Parathyroid adenoma (tissue), 2 donors: ENCODE measurements at regions not wholly inside any gene's neighbourhood (a gene's known extent, or its start where the extent isn't known, plus 50 kb on each side); places are given as distances from the start of the nearest gene placed in this dataset.

Experiments used
- H2AFZ ChIP-seq: fragments of 300-600 bp; sonication (generic); one replicate; pipeline ENCODE4 v1.7.0; 2017; ENCODE audit warnings: antibody characterized with exemption, mild to moderate bottlenecking
- H3K27ac ChIP-seq: fragments of 300-600 bp; sonication (generic); one replicate; pipeline ENCODE4 v1.7.0; 2017
- H3K27me3 ChIP-seq: fragments of 300-600 bp; sonication (generic); one replicate; pipeline ENCODE4 v1.7.0; 2017; ENCODE audit warnings: low read length; ENCODE audit not compliant: control insufficient read depth, insufficient read depth
- H3K36me3 ChIP-seq: fragments of 300-600 bp; sonication (generic); one replicate; pipeline ENCODE4 v1.7.0; 2017; ENCODE audit warnings: low read length; ENCODE audit not compliant: control insufficient read depth, insufficient read depth
- H3K4me1 ChIP-seq: fragments of 300-600 bp; sonication (generic); one replicate; pipeline ENCODE4 v1.7.0; 2017; ENCODE audit warnings: control low read depth
- H3K4me2 ChIP-seq: fragments of 300-600 bp; sonication (generic); one replicate; pipeline ENCODE4 v1.7.0; 2017; ENCODE audit warnings: low read length
- H3K4me3 ChIP-seq: fragments of 300-600 bp; sonication (generic); one replicate; pipeline ENCODE4 v1.7.0; 2017; ENCODE audit warnings: low read depth, low read length
- H3K79me2 ChIP-seq: fragments of 300-600 bp; sonication (generic); one replicate; pipeline ENCODE4 v1.7.0; 2017; ENCODE audit warnings: control low read depth
- H3K9ac ChIP-seq: fragments of 300-600 bp; sonication (generic); one replicate; pipeline ENCODE4 v1.7.0; 2017; ENCODE audit warnings: mild to moderate bottlenecking
- H3K9me3 ChIP-seq: fragments of 300-600 bp; sonication (generic); one replicate; pipeline ENCODE4 v1.7.0; 2017; ENCODE audit warnings: low read length; ENCODE audit not compliant: control insufficient read depth
- TF ChIP-seq, protein P1 (sequence below): fragments of 300-600 bp; sonication (generic); IDR thresholded peaks from one replicate; pipeline ENCODE4 v1.7.0; 2017; ENCODE audit warnings: antibody characterized with exemption, mild to moderate bottlenecking
- donor health status: primary hyperparathyroidism.

DNA sequence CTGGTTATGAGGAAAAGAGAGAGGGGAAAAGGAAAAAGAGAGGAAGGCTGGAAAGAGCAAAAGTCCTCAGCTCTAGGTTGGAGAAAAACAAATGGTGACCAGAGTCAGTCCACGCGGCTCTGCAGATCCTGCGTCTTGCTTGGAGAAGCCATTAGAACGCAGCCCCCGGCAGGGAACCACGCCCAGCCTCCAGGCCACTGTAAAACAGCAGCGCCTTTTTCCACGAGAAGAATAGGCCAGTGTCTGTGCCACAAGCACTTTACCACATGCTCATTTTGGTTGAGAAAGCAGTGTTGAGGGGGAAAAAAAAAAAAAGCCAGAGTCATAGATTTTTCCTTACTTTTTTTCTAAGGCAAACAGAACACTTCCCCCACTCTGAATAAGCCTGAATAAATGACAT lies 846.9 kb upstream of the ADAMTS5 start:
- H3K27ac ChIP-seq, result no peak overlapping the region
- no peak overlapping the region for H3K4me3 ChIP-seq
- H3K9ac ChIP-seq, result no peak overlapping the region
- H2AFZ ChIP-seq, result no peak overlapping the region
- no peaks in the 10 kb centered on the region for H3K4me1 ChIP-seq
- no peak overlapping the region for H3K4me2 ChIP-seq
- H3K36me3 ChIP-seq, result no peaks in the 10 kb centered on the region
- TF ChIP-seq, protein P1, sequence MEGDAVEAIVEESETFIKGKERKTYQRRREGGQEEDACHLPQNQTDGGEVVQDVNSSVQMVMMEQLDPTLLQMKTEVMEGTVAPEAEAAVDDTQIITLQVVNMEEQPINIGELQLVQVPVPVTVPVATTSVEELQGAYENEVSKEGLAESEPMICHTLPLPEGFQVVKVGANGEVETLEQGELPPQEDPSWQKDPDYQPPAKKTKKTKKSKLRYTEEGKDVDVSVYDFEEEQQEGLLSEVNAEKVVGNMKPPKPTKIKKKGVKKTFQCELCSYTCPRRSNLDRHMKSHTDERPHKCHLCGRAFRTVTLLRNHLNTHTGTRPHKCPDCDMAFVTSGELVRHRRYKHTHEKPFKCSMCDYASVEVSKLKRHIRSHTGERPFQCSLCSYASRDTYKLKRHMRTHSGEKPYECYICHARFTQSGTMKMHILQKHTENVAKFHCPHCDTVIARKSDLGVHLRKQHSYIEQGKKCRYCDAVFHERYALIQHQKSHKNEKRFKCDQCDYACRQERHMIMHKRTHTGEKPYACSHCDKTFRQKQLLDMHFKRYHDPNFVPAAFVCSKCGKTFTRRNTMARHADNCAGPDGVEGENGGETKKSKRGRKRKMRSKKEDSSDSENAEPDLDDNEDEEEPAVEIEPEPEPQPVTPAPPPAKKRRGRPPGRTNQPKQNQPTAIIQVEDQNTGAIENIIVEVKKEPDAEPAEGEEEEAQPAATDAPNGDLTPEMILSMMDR, result no peak
- H3K9me3 ChIP-seq, result no peaks in the 10 kb centered on the region
- H3K27me3 ChIP-seq, result no peaks in the 10 kb centered on the region
- no peaks in the 10 kb centered on the region for H3K79me2 ChIP-seq

DNA sequence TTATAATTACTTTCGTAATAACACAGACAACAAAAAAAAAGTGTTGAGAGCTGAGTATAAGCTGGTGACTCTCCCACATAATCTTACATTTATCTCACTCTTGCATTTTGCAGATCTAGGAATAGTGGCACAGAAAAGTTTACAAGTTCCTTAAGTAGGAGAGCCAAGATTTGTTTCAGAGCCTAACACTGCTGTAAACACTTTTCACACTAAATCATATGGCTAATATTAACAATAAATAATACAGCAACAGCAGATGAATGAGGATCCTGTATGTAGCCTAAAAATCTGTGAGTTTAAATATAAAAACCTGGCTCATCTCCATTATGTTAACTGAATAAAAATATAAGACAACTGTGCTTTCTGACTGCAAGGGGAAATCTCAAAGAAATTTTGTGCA lies 846.5 kb upstream of the ADAMTS5 start:
- Histone ChIP-seq H3K9ac (no peak overlapping the region), H2AFZ (no peak overlapping the region), H3K36me3 (no peaks in the 10 kb centered on the region), H3K4me3 (no peak overlapping the region), H3K27me3 (no peaks in the 10 kb centered on the region), H3K4me2 (no peak overlapping the region), H3K79me2 (no peaks in the 10 kb centered on the region), H3K4me1 (no peaks in the 10 kb centered on the region), H3K9me3 (no peaks in the 10 kb centered on the region), H3K27ac (no peak overlapping the region)
- TF ChIP-seq, protein P1, result no peak

DNA sequence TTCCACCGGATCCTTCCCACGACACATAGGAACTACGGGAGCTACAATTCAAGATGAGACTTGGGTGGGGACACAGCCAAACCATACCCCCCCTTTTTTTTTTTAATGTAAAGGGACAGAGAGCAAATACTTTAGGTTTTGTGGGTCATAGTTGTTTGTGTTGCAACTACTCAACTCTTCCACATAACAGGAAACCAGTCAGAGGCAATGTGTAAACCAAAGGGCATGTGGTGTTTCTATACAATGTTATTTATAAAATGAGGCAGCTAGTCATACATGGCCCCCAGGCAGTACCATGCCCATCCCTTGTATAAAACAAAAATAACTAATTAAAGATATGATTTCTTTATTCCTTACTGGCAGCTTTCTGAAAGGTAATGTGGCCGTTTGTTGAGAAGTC lies 845.4 kb upstream of the ADAMTS5 start:
- H3K79me2 ChIP-seq, result no peaks in the 10 kb centered on the region
- H3K4me3 ChIP-seq, result no peak overlapping the region
- no peak overlapping the region for H3K27ac ChIP-seq
- H3K4me1 ChIP-seq, result no peaks in the 10 kb centered on the region
- H3K9ac ChIP-seq, result no peak overlapping the region
- no peaks in the 10 kb centered on the region for H3K9me3 ChIP-seq
- H3K4me2 ChIP-seq, result no peak overlapping the region
- H3K27me3 ChIP-seq, result no peaks in the 10 kb centered on the region
- TF ChIP-seq, protein P1, result no peak
- no peaks in the 10 kb centered on the region for H3K36me3 ChIP-seq
- no peak overlapping the region for H2AFZ ChIP-seq

GRCh38 chr21:27808923-27809322 lies 842.0 kb upstream of the ADAMTS5 start:
- TF ChIP-seq, protein P1, result no peak

GRCh38 chr21:27807596-27807995 lies 840.7 kb upstream of the ADAMTS5 start:
- Histone ChIP-seq H3K27me3 (no peaks in the 10 kb centered on the region), H3K36me3 (no peaks in the 10 kb centered on the region), H3K4me3 (no peak overlapping the region), H2AFZ (no peak overlapping the region), H3K27ac (no peak overlapping the region), H3K9ac (no peak overlapping the region), H3K79me2 (no peaks in the 10 kb centered on the region), H3K4me1 (no peaks in the 10 kb centered on the region), H3K9me3 (no peaks in the 10 kb centered on the region), H3K4me2 (no peak overlapping the region)
- TF ChIP-seq, protein P1, result no peak

More at GRCh38 chr21:27808923-27809322, 842.0 kb upstream of the ADAMTS5 start:
- H3K4me1 ChIP-seq, result no peaks in the 10 kb centered on the region
- H3K9me3 ChIP-seq, result no peaks in the 10 kb centered on the region
- H3K9ac ChIP-seq, result no peak overlapping the region
- H3K4me3 ChIP-seq, result no peak overlapping the region
- no peak overlapping the region for H3K27ac ChIP-seq
- H2AFZ ChIP-seq, result no peak overlapping the region
- no peaks in the 10 kb centered on the region for H3K79me2 ChIP-seq
- no peak overlapping the region for H3K4me2 ChIP-seq
- H3K27me3 ChIP-seq, result no peaks in the 10 kb centered on the region
- no peaks in the 10 kb centered on the region for H3K36me3 ChIP-seq
